ENCODE measurements at regions not wholly inside any gene's neighbourhood (a gene's known extent, or its start where the extent isn't known, plus 50 kb on each side); places are given as distances from the start of the nearest gene placed in this dataset.
"Not testable (repeated sequence)": the region's sequence is repeated elsewhere in the genome, so short reads cannot be mapped to it uniquely, and the experiment has no call there.

GRCh38 chr4:146124023-146124680, 51.4 kb upstream of the LSM6 start:
- no peak for DNase-seq

GRCh38 chr4:146123231-146123630, 52.3 kb upstream of the LSM6 start:
- DNase-seq, result no peak

GRCh38 chr4:146122398-146122797, 53.1 kb upstream of the LSM6 start:
- DNase-seq, result no peak

- no peak for DNase-seq
Observed at GRCh38 chr4:146121757-146122156, 53.8 kb upstream of the LSM6 start.

- no peak for DNase-seq
Observed at GRCh38 chr4:146119845-146120404, 55.6 kb upstream of the LSM6 start.

DNA sequence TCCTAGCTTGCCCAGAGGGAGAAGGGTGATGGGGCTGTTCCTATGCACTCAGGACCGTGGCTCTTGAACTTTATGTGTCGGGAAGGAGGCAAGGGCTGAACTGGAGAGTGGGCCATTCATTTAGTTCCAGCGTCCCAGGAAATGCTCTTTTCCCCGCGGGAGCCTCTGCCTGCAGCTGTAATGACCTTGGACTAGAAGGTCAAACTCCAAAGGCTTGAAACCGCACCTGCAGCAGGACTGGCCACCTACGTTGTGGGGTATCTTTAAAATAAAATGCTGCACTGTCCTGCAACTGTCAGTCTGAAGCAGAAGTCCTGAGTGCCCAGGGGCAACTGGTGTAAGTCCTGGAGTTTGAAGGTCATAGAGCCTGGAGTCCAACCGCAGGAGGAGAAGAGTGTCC, 61.5 kb upstream of the LSM6 start:
- no peak for DNase-seq

- DNase-seq, result no peak
Observed at GRCh38 chr4:146113171-146113570, 62.3 kb upstream of the LSM6 start.

- no peak for DNase-seq
Observed at GRCh38 chr4:146112389-146112788, 63.1 kb upstream of the LSM6 start.

DNA sequence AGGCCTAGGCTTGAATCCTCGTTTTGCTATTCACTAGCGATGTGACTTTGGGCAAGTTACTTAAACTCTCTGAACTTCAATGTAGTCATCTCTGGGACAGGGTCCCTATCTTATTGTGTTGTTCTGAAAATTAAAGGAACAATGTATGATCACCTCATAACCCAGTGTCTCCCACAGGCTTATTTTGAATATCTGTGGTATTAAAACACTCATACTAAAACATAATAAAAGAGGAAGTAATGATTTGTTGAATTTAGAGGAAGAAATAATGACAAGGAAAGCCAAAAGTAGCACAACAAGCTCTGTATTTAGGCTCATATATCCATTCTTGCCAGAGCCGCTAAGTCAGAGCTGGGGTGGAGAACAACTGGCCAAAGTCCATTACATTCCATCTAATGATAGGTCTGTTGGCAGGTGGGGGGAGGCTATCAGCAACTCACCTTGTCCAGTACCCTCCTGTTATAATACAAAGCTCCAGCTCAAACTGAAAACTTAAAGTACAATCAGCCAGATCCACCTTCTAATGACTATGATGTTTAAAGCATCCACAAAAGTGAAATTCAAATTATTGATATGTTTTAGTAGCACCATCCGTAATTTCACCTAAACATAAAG, 64.5 kb upstream of the LSM6 start:
- no peak for DNase-seq

GRCh38 chr4:146108756-146109155, 66.8 kb upstream of the LSM6 start:
- DNase-seq, result no peak

DNA sequence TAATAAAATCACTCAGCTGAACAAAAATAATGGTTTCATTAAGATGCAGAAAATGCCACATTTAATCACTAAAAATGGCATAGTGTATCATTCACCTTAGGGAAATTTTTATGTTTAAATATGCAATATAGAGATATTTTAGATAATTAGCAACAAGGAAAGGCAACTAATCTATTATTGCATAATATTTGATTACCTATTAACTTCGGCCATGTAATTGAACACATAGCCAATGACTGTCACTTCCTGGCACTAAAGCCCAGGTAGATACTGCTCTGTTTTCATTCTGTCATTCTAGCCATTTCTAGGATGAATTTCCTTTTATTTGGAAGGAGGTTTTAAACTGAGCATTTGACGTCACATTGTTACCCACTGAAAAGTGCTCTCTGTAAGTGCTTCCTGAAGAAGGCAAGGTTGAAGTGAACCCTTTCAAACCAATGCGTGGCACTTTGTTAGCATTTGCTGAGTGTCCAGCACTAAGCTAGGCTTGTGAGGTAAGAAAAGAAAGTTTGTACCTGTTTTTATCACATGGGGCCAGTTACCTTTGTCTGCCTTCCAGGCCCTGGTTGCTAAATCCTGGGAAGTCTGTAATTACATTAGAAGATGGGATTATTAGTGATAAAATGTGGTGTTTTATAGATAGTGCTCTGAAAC, 67.8 kb upstream of the LSM6 start:
- no peak for DNase-seq

DNA sequence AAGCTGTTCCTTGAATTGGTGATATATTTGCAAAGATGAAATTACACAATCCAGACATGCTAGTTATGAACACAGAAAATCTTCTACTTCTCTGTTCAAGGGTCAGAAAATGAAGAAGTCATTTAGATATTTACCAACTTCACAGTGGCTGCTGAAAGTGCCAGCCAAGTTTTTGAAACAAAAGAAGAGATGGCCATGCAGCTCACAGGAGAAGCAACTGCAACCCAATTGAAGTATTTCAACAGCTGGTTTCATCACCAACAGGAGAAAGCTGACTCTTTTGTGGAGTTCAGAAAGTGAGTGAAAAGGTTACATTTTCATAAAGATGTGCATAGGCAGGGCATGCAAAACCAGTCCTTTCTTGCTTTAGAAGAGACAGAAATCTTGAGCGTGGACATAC, 70.1 kb upstream of the LSM6 start:
- no peak for DNase-seq

GRCh38 chr4:146104541-146104940, 71.0 kb upstream of the LSM6 start:
- DNase-seq, result peak; percentile 46 to 67

- DNase-seq, result not testable (repeated sequence)
Observed at GRCh38 chr4:146104052-146104451, 71.5 kb upstream of the LSM6 start.

DNA sequence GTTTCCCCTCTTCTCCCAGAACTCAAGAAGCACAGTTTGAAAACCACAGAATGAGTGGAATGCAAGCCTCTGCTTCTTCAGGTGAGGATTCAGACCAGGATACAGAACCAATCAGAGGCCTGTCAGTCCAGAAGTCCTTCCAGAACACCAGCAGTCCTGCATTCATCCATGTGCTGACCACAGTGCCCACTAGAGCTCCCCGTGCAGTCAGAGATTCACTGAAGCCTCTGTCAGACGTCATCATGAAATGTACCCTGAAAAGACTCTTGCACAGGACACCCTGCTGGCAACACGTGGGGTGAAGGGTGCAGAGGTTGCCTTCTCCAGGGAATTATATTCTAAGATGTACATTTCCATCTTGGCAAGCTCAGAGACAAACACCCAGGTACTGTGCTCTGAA, 75.9 kb upstream of the LSM6 start:
- no peak for DNase-seq

DNA sequence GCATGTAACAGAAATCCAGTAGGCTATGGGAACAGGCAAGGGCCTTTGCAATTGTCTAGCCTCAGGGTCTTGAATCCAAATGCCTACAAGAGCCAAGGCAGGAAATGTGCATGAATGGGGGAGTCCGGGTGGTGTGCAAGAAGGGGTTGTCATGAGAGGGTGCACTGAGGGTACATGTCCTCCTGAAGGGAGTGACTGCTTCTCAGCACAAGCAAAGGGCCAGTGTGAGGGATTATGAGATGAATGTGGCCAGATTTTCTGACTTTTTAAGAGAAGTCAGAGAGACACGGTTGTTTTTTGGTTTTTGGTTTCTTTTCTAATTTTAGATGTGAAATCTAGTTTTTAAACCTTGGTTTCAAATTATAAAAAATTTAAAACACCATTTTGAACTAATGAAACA, 76.5 kb upstream of the LSM6 start:
- no peak for DNase-seq

- no peak for DNase-seq
Observed at GRCh38 chr4:146098397-146098796, 77.1 kb upstream of the LSM6 start.

DNA sequence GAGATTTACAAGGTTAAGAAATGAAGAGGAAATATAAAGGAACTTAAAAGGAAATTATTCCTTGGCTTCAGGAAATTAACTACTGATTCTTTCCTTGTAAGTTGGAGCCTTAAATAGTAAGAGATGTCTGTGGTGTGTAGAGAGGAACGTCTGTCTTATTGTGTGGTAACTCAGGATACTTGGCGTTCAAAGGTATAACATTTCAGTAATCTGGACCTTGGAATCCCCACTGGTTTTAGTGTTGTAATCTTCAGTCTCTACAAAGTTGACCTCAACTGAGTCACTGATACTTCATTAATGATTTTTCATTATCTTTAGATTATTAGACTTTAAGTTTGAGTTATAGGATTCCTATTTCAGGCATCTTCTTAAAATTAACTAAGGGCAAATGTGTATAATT, 79.1 kb upstream of the LSM6 start:
- no peak for DNase-seq

DNA sequence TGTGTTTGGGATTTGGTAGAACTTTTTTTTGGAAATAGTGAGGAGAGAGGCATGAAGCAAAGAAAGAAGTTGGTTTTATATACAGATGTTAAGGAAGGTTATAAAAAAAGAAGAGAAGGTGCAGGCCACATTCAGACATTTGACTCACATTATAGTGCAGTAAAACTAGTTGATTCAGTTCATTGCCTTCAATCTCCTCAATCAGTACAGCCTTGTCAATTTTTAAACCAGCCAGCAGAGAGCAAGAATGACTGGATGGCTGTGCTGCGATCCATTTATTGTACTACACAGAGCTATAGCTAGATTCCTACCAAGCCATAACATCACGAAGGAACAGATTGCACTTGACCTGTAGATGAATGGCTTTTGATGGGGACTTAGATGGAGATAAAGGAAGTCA, 79.7 kb upstream of the LSM6 start:
- no peak for DNase-seq

DNA sequence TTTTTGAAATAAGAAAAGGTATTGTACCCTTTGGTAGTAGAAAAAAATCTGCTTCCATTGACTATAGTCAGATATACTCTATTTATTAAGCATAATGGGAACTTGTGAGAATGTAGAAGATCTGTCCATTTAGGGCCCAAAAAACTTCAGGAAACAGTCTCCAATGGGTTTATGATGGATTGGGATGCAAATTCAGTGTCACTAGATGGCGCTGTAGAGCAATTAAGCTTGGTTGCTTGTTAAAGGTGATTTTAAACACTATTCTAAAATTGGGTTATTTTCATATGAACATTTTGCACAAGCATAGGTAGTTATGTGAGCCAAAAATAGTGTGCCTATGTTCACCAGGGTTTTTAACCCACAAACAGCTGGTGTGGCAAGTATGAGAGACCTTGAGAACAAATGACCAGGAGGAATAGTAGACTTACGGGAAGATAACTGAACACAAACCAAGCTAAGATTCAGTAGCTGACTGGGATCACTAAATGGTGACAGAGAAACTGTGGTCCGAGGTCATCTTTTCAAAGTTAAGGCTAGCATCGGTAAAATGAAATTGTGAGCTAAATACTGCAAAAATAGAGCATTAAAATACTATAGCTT, 80.3 kb upstream of the LSM6 start:
- DNase-seq, result peak in 1 of 2 experiments; percentile 23

GRCh38 chr4:146088690-146089089, 86.8 kb upstream of the LSM6 start:
- DNase-seq, result no peak

- no peak for DNase-seq
Observed at GRCh38 chr4:146087856-146088255, 87.7 kb upstream of the LSM6 start.

DNA sequence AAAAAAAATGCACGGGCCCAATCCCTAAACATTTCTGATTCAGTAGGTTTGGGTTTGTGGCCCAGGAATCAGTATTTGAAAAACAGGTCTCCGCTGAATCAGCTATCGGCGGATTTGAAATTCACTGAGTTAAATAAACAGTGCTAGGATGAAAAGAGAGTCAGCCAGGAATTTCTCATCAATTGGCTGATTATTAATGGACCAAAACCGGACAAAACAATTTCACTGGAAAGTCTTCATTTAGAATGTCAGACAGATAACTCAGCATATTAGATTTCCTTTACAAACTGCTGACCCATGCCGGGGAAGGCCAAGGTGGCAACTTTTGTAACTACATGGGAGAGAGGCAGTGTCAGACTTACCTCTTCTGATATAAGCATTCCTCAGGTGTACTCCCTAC, 99.4 kb upstream of the LSM6 start:
- no peak for DNase-seq

DNA sequence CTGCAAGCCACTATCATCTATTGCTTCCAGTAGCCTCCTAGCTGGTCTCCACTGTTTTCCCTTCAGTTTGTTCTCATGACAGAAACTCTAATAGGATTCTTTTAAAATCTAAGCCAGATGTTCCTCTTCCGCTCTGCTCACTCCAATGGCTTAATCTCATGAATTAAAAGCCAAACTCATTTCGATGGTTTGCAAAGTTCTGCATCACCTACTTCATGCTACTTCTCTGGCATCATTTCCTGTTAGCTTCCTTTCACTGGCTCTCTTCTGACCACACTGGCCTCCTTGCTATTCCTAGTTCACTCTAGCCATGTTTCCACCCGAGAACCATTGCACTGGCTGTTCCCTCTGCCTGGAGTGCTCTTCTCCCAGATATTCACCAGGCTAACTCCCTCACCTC, 102.0 kb upstream of the LSM6 start:
- no peak for DNase-seq

Data from NCI-H524 (cell line).